ENCODE measurements at regions not wholly inside any gene's neighbourhood (a gene's known extent, or its start where the extent isn't known, plus 50 kb on each side); places are given as distances from the start of the nearest gene placed in this dataset.
A peak's percentile ranks its signal among the peaks of the same experiment; 100 is the strongest.

- in situ Hi-C loops (cut with HindIII; ENCODE audit: low sequenced_read_pairs): no loop called here
- no peak for TF ChIP-seq CTCF (IDR thresholded peaks at IDR 0.05; ENCODE audit: low read depth, low read length)
- DNase-seq (ENCODE audit: low read depth, low spot score): no peak
- H3K4me3 ChIP-seq (ENCODE audit: low read depth, low read length): no peak overlapping the region
These were observed 135.3 kb upstream of the TENM3 start for GRCh38 chr4:182107931-182108330.

- in situ Hi-C loops (cut with HindIII; ENCODE audit: low sequenced_read_pairs): no loop called here
- TF ChIP-seq CTCF (IDR thresholded peaks at IDR 0.05; ENCODE audit: low read depth, low read length): no peak
- H3K4me3 ChIP-seq (ENCODE audit: low read depth, low read length): no peak overlapping the region
- DNase-seq (ENCODE audit: low read depth, low spot score): no peak
These were observed 131.6 kb upstream of the TENM3 start for GRCh38 chr4:182111586-182111985.

GRCh38 chr4:182113779-182114178 is 129.4 kb upstream of the TENM3 start:
- DNase-seq (ENCODE audit: low read depth, low spot score): no peak
- no peak for TF ChIP-seq CTCF (IDR thresholded peaks at IDR 0.05; ENCODE audit: low read depth, low read length)
- in situ Hi-C loops (cut with HindIII; ENCODE audit: low sequenced_read_pairs): no loop called here
- H3K4me3 ChIP-seq (ENCODE audit: low read depth, low read length): no peak overlapping the region

GRCh38 chr4:182124359-182124758 is 118.8 kb upstream of the TENM3 start:
- in situ Hi-C loops (cut with HindIII; ENCODE audit: low sequenced_read_pairs): no loop called here
- H3K4me3 ChIP-seq (ENCODE audit: low read depth, low read length): no peak overlapping the region
- TF ChIP-seq CTCF (IDR thresholded peaks at IDR 0.05; ENCODE audit: low read depth, low read length): no peak
- DNase-seq (ENCODE audit: low read depth, low spot score): no peak

- no peak for TF ChIP-seq CTCF (IDR thresholded peaks at IDR 0.05; ENCODE audit: low read depth, low read length)
- DNase-seq (ENCODE audit: low read depth, low spot score): peak; percentile 36
- no peak overlapping the region for H3K4me3 ChIP-seq (ENCODE audit: low read depth, low read length)
- in situ Hi-C loops (cut with HindIII; ENCODE audit: low sequenced_read_pairs): no loop called here
These were observed 117.1 kb upstream of the TENM3 start for GRCh38 chr4:182126096-182126495.

GRCh38 chr4:182126603-182127002 is 116.6 kb upstream of the TENM3 start:
- peak; percentile 50 for DNase-seq (ENCODE audit: low read depth, low spot score)
- no peak for TF ChIP-seq CTCF (IDR thresholded peaks at IDR 0.05; ENCODE audit: low read depth, low read length)
- in situ Hi-C loops (cut with HindIII; ENCODE audit: low sequenced_read_pairs): no loop called here
- no peak overlapping the region for H3K4me3 ChIP-seq (ENCODE audit: low read depth, low read length)

GRCh38 chr4:182133033-182133432 is 110.2 kb upstream of the TENM3 start:
- H3K4me3 ChIP-seq (ENCODE audit: low read depth, low read length): no peak overlapping the region
- in situ Hi-C loops (cut with HindIII; ENCODE audit: low sequenced_read_pairs): no loop called here
- no peak for DNase-seq (ENCODE audit: low read depth, low spot score)
- TF ChIP-seq CTCF (IDR thresholded peaks at IDR 0.05; ENCODE audit: low read depth, low read length): no peak

Data from astrocyte of the spinal cord (primary cell).